Loucy (cell line): ENCODE measurements at regions not wholly inside any gene's neighbourhood (a gene's known extent, or its start where the extent isn't known, plus 50 kb on each side); places are given as distances from the start of the nearest gene placed in this dataset.

Experiments
- H2AFZ ChIP-seq: fragments of 200-600 bp; sonication (generic); 2 replicates; pipeline ENCODE4 v1.6.0; 2016; ENCODE audit warnings: antibody characterized with exemption, mild to moderate bottlenecking, low read length, moderate library complexity
- H3F3A ChIP-seq: fragments of 200-600 bp; 2 replicates; pipeline ENCODE4 v1.6.0; 2016; ENCODE audit warnings: antibody characterized with exemption, low read depth, mild to moderate bottlenecking
- H3K27me3 ChIP-seq: fragments of 200-600 bp; sonication (generic); 2 replicates; pipeline ENCODE4 v1.6.1; 2014; ENCODE audit warnings: low read length, mild to moderate bottlenecking; ENCODE audit not compliant: insufficient read depth, poor library complexity, severe bottlenecking
- H3K36me3 ChIP-seq: fragments of 200-600 bp; sonication (generic); 2 replicates; pipeline ENCODE4 v1.6.1; 2016; ENCODE audit warnings: low read length; ENCODE audit not compliant: insufficient read depth
- H3K4me1 ChIP-seq: fragments of 200-600 bp; sonication (generic); 2 replicates; pipeline ENCODE4 v1.5.1; 2014; ENCODE audit warnings: low read length, mild to moderate bottlenecking; ENCODE audit not compliant: insufficient read depth, poor library complexity, severe bottlenecking
- H3K4me2 ChIP-seq: fragments of 200-600 bp; sonication (generic); 2 replicates; pipeline ENCODE4 v1.6.0; 2014; ENCODE audit warnings: antibody characterized with exemption, low read length, low read depth, mild to moderate bottlenecking; ENCODE audit not compliant: poor library complexity, severe bottlenecking
- H3K4me3 ChIP-seq: fragments of 200-600 bp; sonication (generic); 2 replicates; pipeline ENCODE4 v1.5.1; 2014; ENCODE audit warnings: low read length, mild to moderate bottlenecking, mixed read lengths; ENCODE audit not compliant: poor library complexity, severe bottlenecking
- H3K79me2 ChIP-seq: fragments of 200-600 bp; sonication (generic); 2 replicates; pipeline ENCODE4 v1.6.1; 2014; ENCODE audit warnings: low read length; ENCODE audit not compliant: insufficient read depth
- H3K9ac ChIP-seq: fragments of 200-600 bp; sonication (generic); 2 replicates; pipeline ENCODE4 v1.6.0; 2014; ENCODE audit warnings: mild to moderate bottlenecking, low read depth, low read length, moderate library complexity; ENCODE audit not compliant: poor library complexity, severe bottlenecking
- H3K9me2 ChIP-seq: fragments of 200-600 bp; sonication (generic); replicated peaks from 2 replicates; pipeline ENCODE4 v1.6.1; 2016; ENCODE audit warnings: low read depth, low read length, mixed read lengths
- H3K9me3 ChIP-seq: fragments of 200-600 bp; sonication (generic); 2 replicates; pipeline ENCODE4 v1.6.1; 2014; ENCODE audit warnings: mild to moderate bottlenecking, antibody characterized with exemption, low read length, low read depth; ENCODE audit not compliant: insufficient read depth
- H4K20me1 ChIP-seq: fragments of 200-600 bp; sonication (generic); 2 replicates; pipeline ENCODE4 v1.6.0; 2014; ENCODE audit warnings: antibody characterized with exemption, low read length, mild to moderate bottlenecking; ENCODE audit not compliant: insufficient read depth, poor library complexity, severe bottlenecking
- CTCF ChIP-seq: fragments of 200-600 bp; sonication (generic); conservative IDR thresholded peaks from 2 replicates; pipeline ENCODE4 v1.5.1; 2014; ENCODE audit warnings: mild to moderate bottlenecking, antibody characterized with exemption, low read length
- EZH2phosphoT487 ChIP-seq: fragments of 200-600 bp; IDR thresholded peaks from 2 replicates; pipeline ENCODE4 v1.6.1; 2018; ENCODE audit warnings: antibody characterized with exemption, mild to moderate bottlenecking, moderate library complexity, borderline replicate concordance

GRCh38 chr16:65725156-65725845, 603.4 kb upstream of the CDH11 start:
- Histone ChIP-seq H3F3A (no peaks in the 10 kb centered on the region), H3K4me1 (no peaks in the 10 kb centered on the region), H4K20me1 (no peaks in the 10 kb centered on the region), H3K4me3 (no peak overlapping the region), H3K9me3 (no peaks in the 10 kb centered on the region), H3K27me3 (no peaks in the 10 kb centered on the region), H3K9me2 (no peaks in the 10 kb centered on the region), H2AFZ (no peak overlapping the region), H3K79me2 (no peaks in the 10 kb centered on the region), H3K4me2 (no peak overlapping the region), H3K36me3 (no peaks in the 10 kb centered on the region), H3K9ac (no peak overlapping the region)
- TF ChIP-seq CTCF (no peak), EZH2phosphoT487 (no peak)

GRCh38 chr16:65722429-65722828, 600.6 kb upstream of the CDH11 start:
- no peak overlapping the region for H3K9ac ChIP-seq
- no peaks in the 10 kb centered on the region for H3K9me3 ChIP-seq
- H3K4me3 ChIP-seq, result no peak overlapping the region
- TF ChIP-seq CTCF, result no peak
- no peak for TF ChIP-seq EZH2phosphoT487
- no peak overlapping the region for H3K4me2 ChIP-seq
- H3K36me3 ChIP-seq, result no peaks in the 10 kb centered on the region
- no peaks in the 10 kb centered on the region for H3K27me3 ChIP-seq
- no peaks in the 10 kb centered on the region for H4K20me1 ChIP-seq
- no peaks in the 10 kb centered on the region for H3K4me1 ChIP-seq
- H2AFZ ChIP-seq, result no peak overlapping the region
- no peaks in the 10 kb centered on the region for H3K79me2 ChIP-seq
- H3F3A ChIP-seq, result no peaks in the 10 kb centered on the region
- no peaks in the 10 kb centered on the region for H3K9me2 ChIP-seq

GRCh38 chr16:65717846-65718245, 596.0 kb upstream of the CDH11 start:
- H3K9ac ChIP-seq, result no peak overlapping the region
- H3K36me3 ChIP-seq, result no peaks in the 10 kb centered on the region
- TF ChIP-seq EZH2phosphoT487 (no peak), CTCF (no peak)
- H3K9me3 ChIP-seq, result no peaks in the 10 kb centered on the region
- H3K4me1 ChIP-seq, result no peaks in the 10 kb centered on the region
- no peaks in the 10 kb centered on the region for H3K9me2 ChIP-seq
- H3K27me3 ChIP-seq, result no peaks in the 10 kb centered on the region
- no peaks in the 10 kb centered on the region for H4K20me1 ChIP-seq
- H3K4me2 ChIP-seq, result no peak overlapping the region
- no peaks in the 10 kb centered on the region for H3F3A ChIP-seq
- H3K79me2 ChIP-seq, result no peaks in the 10 kb centered on the region
- H3K4me3 ChIP-seq, result no peak overlapping the region
- no peak overlapping the region for H2AFZ ChIP-seq
